Breast epithelium (tissue), 3 donors: ENCODE measurements at regions not wholly inside any gene's neighbourhood (a gene's known extent, or its start where the extent isn't known, plus 50 kb on each side); places are given as distances from the start of the nearest gene placed in this dataset.

Experiments
- CTCF ChIP-seq, 3 donors: fragments of 450-650 bp; IDR thresholded peaks; one replicate each; pipeline ENCODE4 v1.5.1; 2016 to 2017; ENCODE audit warnings: antibody characterized with exemption in 3 of 3, mild to moderate bottlenecking in 3 of 3, moderate library complexity in 3 of 3
- POLR2A ChIP-seq: fragments of 450-650 bp; IDR thresholded peaks from one replicate; pipeline ENCODE4 v1.6.1; 2016; ENCODE audit warnings: antibody characterized with exemption, mild to moderate bottlenecking, moderate library complexity
- POLR2AphosphoS5 ChIP-seq, 3 donors: sonication (generic); formaldehyde crosslinking; IDR thresholded peaks; one replicate each; pipeline ENCODE4 v1.6.1; 2017; ENCODE audit warnings: antibody characterized with exemption in 3 of 3

- TF ChIP-seq CTCF (IDR thresholded peaks at IDR 0.05) (no peak), POLR2A (no peak), POLR2AphosphoS5 (IDR thresholded peaks at IDR 0.05) (no peak)
Measured at GRCh38 chr3:118468801-118469200, 565.8 kb downstream of the IGSF11 start.
